Smooth muscle cell (in vitro differentiated cells): ENCODE measurements at regions not wholly inside any gene's neighbourhood (a gene's known extent, or its start where the extent isn't known, plus 50 kb on each side); places are given as distances from the start of the nearest gene placed in this dataset.
"Not testable (repeated sequence)": the region's sequence is repeated elsewhere in the genome, so short reads cannot be mapped to it uniquely, and the experiment has no call there.

Source experiments
- DNase-seq: peaks from one replicate; lab custom pipeline; 2025; ENCODE audit not compliant: unreplicated experiment; lab: John Stamatoyannopoulos, UW
- H2AFZ ChIP-seq: fragments of 200-600 bp; sonication (generic); 2 replicates; pipeline ENCODE4 v1.6.0; 2016; ENCODE audit warnings: antibody characterized with exemption, low read depth, mild to moderate bottlenecking
- H3F3A ChIP-seq: fragments of 200-600 bp; sonication (generic); 2 replicates; pipeline ENCODE4 v1.6.0; 2017; ENCODE audit warnings: antibody characterized with exemption, low read depth
- H3K27ac ChIP-seq: fragments of 200-600 bp; sonication (generic); 2 replicates; pipeline ENCODE4 v1.5.1; 2016; ENCODE audit warnings: low read depth, mild to moderate bottlenecking
- H3K27me3 ChIP-seq: fragments of 200-600 bp; sonication (generic); 2 replicates; pipeline ENCODE4 v1.6.1; 2016; ENCODE audit warnings: low read depth, mild to moderate bottlenecking
- H3K36me3 ChIP-seq: fragments of 200-600 bp; sonication (generic); 2 replicates; pipeline ENCODE4 v1.5.1; 2016; ENCODE audit warnings: low read depth
- H3K4me1 ChIP-seq: fragments of 200-600 bp; sonication (generic); 2 replicates; pipeline ENCODE4 v1.5.1; 2016; ENCODE audit warnings: low read depth
- H3K4me2 ChIP-seq: fragments of 200-600 bp; sonication (generic); 2 replicates; pipeline ENCODE4 v1.6.0; 2016; ENCODE audit warnings: mild to moderate bottlenecking
- H3K4me3 ChIP-seq: fragments of 200-600 bp; sonication (generic); 2 replicates; pipeline ENCODE4 v1.5.1; 2016; ENCODE audit warnings: mild to moderate bottlenecking
- H3K79me2 ChIP-seq: fragments of 200-600 bp; sonication (generic); 2 replicates; pipeline ENCODE4 v1.6.0; 2016; ENCODE audit warnings: low read depth, mild to moderate bottlenecking
- H3K9ac ChIP-seq: fragments of 200-600 bp; sonication (generic); 2 replicates; pipeline ENCODE4 v1.6.0; 2016; ENCODE audit warnings: low read depth
- H3K9me3 ChIP-seq: fragments of 200-600 bp; sonication (generic); replicated peaks from 2 replicates; pipeline ENCODE4 v1.5.1; 2016; ENCODE audit warnings: low read depth
- H4K20me1 ChIP-seq: fragments of 200-600 bp; sonication (generic); 2 replicates; pipeline ENCODE4 v1.6.0; 2016; ENCODE audit warnings: low read depth
- CTCF ChIP-seq: fragments of 200-600 bp; sonication (generic); IDR thresholded peaks from 2 replicates; pipeline ENCODE4 v1.5.1; 2017; ENCODE audit warnings: borderline replicate concordance, mild to moderate bottlenecking, antibody characterized with exemption; ENCODE audit not compliant: insufficient read depth, poor library complexity, severe bottlenecking
- WGBS: methylation state at CpG from one replicate; pipeline ENCODE4 v1.1.7; 2016; ENCODE audit warnings: low lambda C conversion rate; 5-methylcytosine and 5-hydroxymethylcytosine counted together

DNA sequence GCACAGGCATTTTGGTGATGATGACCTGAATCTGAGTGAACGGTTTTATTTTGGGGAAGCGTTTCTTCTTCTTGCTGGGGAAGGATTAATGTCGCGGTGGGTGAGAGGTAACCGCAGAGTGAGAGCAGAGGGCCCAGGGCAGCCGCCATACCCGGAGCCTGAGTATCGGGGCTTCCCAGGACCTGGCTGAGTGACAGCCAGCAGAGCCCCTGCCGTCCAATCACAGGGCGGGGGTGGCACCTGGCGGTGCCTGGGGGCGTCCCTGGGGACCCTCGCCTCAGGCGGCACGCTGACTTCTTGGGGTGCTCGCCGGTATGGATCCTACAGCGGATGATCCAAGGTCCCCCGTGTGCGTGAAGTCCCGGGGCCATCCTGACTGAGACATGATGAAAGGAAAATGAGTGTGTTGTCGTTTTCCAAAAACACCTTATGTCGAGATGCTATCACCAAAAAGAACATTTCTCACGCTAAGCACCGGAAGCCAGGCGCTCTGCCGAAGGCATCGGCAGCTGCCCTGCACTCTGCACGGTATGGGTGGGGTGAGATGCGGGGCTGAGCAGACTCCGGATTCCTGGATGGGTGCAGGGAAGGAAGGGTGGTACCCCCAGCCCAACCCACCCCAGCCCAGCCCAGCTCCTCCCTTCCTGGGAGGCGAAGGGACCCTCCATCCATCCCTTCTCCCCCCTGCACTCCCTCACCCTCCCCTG lies 227.9 kb upstream of the SHH start:
- Histone ChIP-seq H3K9ac (no peak overlapping the region), H3K27me3 (no peaks in the 10 kb centered on the region), H3K27ac (no peak overlapping the region), H3K4me3 (no peak overlapping the region), H4K20me1 (no peaks in the 10 kb centered on the region), H2AFZ (no peak overlapping the region), H3K9me3 (no peaks in the 10 kb centered on the region), H3K4me2 (no peak overlapping the region), H3K36me3 (no peaks in the 10 kb centered on the region), H3F3A (no peaks in the 10 kb centered on the region), H3K79me2 (no peaks in the 10 kb centered on the region), H3K4me1 (no peaks in the 10 kb centered on the region)
- DNase-seq: no peak
- WGBS: 87% methylated on average over 29 of the region's 32 CpGs
- no peak for TF ChIP-seq CTCF

DNA sequence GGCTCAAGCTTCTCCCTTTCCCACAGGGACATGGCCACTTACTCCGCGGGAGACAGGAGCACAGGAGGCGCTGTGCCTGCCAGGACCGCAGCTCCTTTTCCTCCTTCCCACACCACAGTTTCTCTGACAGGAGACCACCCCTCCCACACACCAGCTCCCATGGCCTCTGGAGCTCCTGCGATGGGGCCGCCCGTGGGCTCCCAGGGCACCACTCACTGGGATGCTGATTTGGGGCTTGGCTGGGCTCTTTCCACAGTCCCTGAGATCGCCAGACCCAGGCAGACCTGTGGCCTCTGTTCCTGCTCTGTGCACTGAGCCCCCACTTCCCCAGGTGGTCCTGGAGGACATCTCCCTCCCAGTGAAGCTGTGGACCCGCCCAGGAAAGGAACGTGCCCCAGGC lies 226.9 kb upstream of the SHH start:
- H3K27ac ChIP-seq: no peak overlapping the region
- no peaks in the 10 kb centered on the region for H3K27me3 ChIP-seq
- no peaks in the 10 kb centered on the region for H3F3A ChIP-seq
- H3K4me2 ChIP-seq: no peak overlapping the region
- no peak for TF ChIP-seq CTCF
- H3K79me2 ChIP-seq: no peaks in the 10 kb centered on the region
- DNase-seq: no peak
- H3K9me3 ChIP-seq: no peaks in the 10 kb centered on the region
- no peak overlapping the region for H3K9ac ChIP-seq
- H3K4me3 ChIP-seq: no peak overlapping the region
- 91% methylated on average over 10 of the region's 10 CpGs for WGBS
- no peak overlapping the region for H2AFZ ChIP-seq
- H3K36me3 ChIP-seq: no peaks in the 10 kb centered on the region
- no peaks in the 10 kb centered on the region for H3K4me1 ChIP-seq
- no peaks in the 10 kb centered on the region for H4K20me1 ChIP-seq

- no peak for TF ChIP-seq CTCF
- Histone ChIP-seq H3K27ac (no peak overlapping the region), H3F3A (no peaks in the 10 kb centered on the region), H3K9ac (no peak overlapping the region), H3K36me3 (no peaks in the 10 kb centered on the region), H4K20me1 (no peaks in the 10 kb centered on the region), H3K4me3 (no peak overlapping the region), H3K4me1 (no peaks in the 10 kb centered on the region), H2AFZ (no peak overlapping the region), H3K4me2 (no peak overlapping the region), H3K9me3 (no peaks in the 10 kb centered on the region), H3K79me2 (no peaks in the 10 kb centered on the region), H3K27me3 (no peaks in the 10 kb centered on the region)
- DNase-seq: no peak
- 84% methylated on average over 9 of the region's 9 CpGs for WGBS
Measured at GRCh38 chr7:156038345-156038744, 226.1 kb upstream of the SHH start.

GRCh38 chr7:156036153-156036552 lies 223.9 kb upstream of the SHH start:
- no peak overlapping the region for H3K9ac ChIP-seq
- no peak overlapping the region for H2AFZ ChIP-seq
- no peak overlapping the region for H3K27ac ChIP-seq
- no peaks in the 10 kb centered on the region for H3K36me3 ChIP-seq
- WGBS: 71% methylated on average over 3 of the region's 3 CpGs
- no peak overlapping the region for H3K4me2 ChIP-seq
- no peaks in the 10 kb centered on the region for H3K79me2 ChIP-seq
- TF ChIP-seq CTCF: no peak
- H3K9me3 ChIP-seq: no peaks in the 10 kb centered on the region
- no peaks in the 10 kb centered on the region for H3K27me3 ChIP-seq
- no peaks in the 10 kb centered on the region for H3K4me1 ChIP-seq
- H3K4me3 ChIP-seq: no peak overlapping the region
- no peaks in the 10 kb centered on the region for H3F3A ChIP-seq
- no peaks in the 10 kb centered on the region for H4K20me1 ChIP-seq
- no peak for DNase-seq

DNA sequence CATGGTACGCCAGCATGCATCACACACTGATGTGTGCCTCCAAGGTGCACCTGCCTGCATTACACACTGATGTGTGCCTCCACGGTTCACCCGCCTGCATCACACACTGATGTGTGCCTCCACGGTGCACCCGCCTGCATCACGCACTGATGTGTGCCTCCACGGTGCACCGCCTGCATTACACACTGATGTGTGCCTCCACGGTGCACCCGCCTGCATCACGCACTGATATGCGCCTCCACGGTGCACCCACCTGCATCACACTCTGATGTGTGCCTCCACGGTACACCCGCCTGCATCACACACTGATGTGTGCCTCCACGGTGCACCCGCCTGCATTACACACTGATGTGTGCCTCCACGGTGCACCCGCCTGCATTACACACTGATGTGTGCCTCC lies 223.1 kb upstream of the SHH start:
- H3K4me1 ChIP-seq, DNase-seq, H3K9ac ChIP-seq, H3K9me3 ChIP-seq, H3K36me3 ChIP-seq, H3K27me3 ChIP-seq, H3K79me2 ChIP-seq, H3K27ac ChIP-seq, H2AFZ ChIP-seq, H3K4me2 ChIP-seq, H3F3A ChIP-seq, H4K20me1 ChIP-seq, H3K4me3 ChIP-seq: not testable (repeated sequence)
- 93% methylated on average over 12 of the region's 19 CpGs for WGBS
